Retina (tissue), 1 donor: ENCODE measurements at regions not wholly inside any gene's neighbourhood (a gene's known extent, or its start where the extent isn't known, plus 50 kb on each side); places are given as distances from the start of the nearest gene placed in this dataset.

Experiments
- DNase-seq: peaks from one replicate; pipeline ENCODE4 v3.0.0-alpha.2; 2016

GRCh38 chr1:201660931-201661822 lies 122.2 kb downstream of the NAV1 start:
- no peak for DNase-seq

DNA sequence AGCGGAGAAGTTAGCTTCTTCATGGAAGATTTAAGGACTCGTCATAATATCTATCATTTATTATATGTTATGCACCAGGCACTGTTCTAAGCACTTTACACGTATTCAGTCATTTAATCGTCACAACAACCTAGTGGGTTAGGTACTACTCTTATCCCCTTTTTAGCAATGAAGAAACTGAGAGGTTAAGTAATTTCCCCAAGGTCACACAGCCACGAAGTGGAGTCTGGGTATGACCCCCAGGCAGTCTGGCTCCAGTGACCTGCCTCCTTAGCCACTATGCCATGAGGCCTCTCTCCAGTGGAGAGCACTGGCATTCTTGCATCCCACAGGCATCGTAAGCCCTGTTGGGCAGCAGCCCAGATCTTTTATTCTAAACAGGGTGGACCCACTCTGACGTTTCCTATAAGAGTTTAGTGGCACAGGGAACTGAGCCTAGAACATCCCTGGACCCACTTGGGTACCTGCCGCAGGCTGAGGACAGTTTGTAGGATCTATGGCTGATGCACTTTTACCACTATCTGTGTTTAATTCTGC lies 123.0 kb downstream of the NAV1 start:
- no peak for DNase-seq

DNA sequence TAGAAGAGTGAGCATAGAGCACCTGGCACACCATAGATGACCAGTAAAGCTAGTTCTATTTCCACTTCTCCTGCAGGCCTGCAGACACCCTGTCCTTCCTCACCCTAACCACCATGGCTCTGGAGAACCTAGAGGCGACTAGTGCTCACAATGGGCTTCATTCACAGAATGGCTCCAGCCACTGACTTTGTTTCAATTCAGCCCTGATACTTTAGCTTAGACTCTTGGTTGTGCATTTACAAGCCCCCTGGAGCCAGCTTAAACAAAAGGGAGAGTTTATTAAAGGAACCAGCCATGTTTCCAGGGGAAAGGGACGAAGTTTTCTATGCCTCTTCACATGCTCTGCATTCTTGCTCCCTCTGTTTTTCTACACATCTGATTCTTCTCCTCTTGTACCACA lies 123.7 kb downstream of the NAV1 start:
- no peak for DNase-seq

DNA sequence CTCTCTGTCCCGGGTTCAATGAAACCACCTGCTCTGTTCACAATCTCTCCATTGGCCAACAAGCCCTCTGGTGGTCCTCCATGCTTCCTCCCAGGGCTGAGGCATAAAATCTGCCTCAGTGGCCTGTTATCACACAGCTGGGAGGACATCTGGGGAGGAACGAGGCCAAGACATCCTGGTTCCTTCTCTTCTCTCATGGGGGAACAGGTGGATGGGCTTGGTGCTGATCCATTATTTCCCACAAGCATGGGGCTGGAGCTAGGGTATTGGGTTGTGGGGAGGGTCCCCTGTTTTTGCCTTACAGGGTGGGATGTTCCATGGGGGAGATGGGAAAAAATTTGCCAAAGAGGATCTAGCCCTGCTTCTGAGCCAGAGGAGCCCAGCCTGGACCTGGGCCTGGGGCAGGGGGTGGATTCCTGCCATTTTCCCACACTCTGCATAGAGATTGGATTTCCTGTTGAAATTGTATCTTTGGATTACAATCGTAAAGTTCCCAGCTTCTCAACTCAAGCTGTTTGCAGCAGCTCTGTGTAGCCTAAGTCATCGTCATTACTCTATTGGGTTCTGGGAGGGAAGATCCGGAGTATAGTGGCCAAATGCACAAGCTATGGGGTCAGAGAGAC lies 124.7 kb downstream of the NAV1 start:
- no peak for DNase-seq

DNA sequence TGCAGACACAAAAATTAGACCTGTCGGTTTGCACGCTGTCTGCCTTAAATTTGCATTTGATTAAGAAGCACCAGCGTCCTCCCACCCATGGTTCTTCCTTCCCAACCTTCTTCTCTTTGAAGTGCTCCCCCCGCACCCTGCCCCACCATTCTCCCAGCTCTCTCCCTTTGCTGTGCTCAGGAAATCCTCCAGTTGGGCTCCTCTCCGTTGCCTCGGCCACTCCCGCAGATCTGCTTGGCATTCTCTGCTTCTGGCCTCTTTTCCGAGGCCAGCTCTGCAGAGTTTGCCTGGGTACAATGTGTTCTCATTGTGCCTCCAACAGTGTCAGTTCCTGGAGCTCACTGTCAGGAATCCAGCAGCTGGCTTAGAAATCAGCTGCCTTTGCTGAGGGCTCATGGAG lies 126.1 kb downstream of the NAV1 start:
- no peak for DNase-seq

- DNase-seq: no peak
These were observed 127.2 kb downstream of the NAV1 start for GRCh38 chr1:201666102-201666501.

DNA sequence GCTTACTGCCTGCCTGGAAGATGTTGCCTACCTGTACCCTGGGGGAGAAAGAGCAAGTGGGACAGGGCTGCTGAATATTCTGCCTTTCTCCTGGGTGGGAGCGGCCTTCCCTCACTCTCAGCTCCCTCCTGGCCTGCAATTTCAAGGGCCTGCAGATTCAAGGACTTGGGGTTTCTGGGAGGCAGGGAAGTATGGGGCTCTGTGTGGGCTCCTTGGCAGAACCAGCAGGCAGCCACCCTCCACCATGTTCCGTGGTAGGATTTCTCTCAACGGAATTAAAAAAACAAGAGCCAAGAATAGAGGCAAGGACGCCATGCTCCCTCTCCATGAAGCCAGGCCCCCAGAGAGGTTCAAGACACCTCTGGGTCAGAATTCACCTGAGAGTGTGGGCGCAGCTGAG lies 127.7 kb downstream of the NAV1 start:
- no peak for DNase-seq

- no peak for DNase-seq
These were observed 128.6 kb downstream of the NAV1 start for GRCh38 chr1:201667479-201667878.

GRCh38 chr1:201670517-201670916 lies 131.6 kb downstream of the NAV1 start:
- DNase-seq: no peak

- no peak for DNase-seq
These were observed 133.8 kb downstream of the NAV1 start for GRCh38 chr1:201672685-201673084.

GRCh38 chr1:201673093-201673492 lies 134.2 kb downstream of the NAV1 start:
- no peak for DNase-seq

DNA sequence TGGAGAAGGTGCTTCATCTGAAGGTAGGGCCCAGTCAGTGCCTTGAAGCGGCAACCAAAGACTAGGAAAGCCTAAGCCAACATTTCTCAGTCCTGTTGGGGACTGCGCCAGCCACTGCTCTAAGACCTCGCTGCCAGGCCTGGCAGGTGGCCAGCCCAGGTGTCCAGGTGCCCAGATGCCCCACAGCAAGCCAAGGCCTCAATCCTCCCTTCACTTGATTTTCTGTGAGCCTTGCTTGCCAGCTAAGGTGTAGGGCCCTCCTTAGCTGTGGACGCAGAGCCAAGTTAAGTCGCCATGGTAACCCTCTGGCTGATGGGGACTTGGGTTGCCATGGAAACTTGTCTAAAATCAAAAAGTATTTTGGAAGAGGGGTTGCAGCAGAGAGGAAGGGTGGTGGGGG lies 135.0 kb downstream of the NAV1 start:
- DNase-seq: no peak

- no peak for DNase-seq
These were observed 136.2 kb downstream of the NAV1 start for GRCh38 chr1:201675143-201675542.

DNA sequence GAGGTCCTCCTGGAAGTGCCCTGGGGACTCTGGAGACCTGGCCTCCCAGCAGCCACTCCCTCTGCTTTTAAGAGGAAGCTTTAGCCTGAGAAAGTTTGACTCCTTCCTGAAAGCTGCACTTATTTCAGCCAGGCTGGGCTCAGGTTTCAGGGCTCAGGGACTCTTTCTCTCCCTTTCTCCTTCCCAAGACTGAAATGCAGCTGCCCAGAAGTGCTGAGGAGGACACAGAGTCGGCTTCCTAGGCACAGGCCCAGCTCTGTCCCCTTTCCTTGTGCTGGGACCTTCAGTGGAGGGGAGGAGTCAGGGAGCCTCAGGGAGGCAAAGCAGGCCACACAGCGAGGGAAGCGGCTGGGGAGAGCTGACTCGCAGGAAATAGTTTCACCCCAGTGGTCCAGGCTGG lies 137.3 kb downstream of the NAV1 start:
- DNase-seq: no peak

GRCh38 chr1:201676641-201677040 lies 137.7 kb downstream of the NAV1 start:
- DNase-seq: no peak

GRCh38 chr1:201678264-201679101 lies 139.6 kb downstream of the NAV1 start:
- DNase-seq: no peak

DNA sequence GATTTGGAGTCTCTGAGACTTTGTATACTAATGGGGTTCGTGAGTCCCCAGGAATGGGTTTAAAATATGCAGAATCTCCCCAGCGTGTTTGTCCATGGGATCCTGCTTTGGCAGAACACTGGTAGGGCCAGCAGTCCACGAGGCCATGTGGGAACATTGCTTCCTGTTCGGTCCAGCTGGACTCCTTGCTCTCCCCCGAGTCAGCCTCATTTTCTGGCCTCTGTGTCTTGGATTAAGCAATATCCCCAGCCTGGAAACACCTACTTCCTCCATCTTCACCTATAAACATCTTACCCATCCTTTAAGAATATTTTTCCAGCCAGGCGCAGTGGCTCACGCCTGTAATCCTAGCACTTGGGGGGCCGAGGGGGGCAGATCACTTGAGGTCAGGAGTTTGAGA lies 142.4 kb downstream of the NAV1 start:
- no peak for DNase-seq

GRCh38 chr1:201682964-201683363 lies 144.0 kb downstream of the NAV1 start:
- no peak for DNase-seq

DNA sequence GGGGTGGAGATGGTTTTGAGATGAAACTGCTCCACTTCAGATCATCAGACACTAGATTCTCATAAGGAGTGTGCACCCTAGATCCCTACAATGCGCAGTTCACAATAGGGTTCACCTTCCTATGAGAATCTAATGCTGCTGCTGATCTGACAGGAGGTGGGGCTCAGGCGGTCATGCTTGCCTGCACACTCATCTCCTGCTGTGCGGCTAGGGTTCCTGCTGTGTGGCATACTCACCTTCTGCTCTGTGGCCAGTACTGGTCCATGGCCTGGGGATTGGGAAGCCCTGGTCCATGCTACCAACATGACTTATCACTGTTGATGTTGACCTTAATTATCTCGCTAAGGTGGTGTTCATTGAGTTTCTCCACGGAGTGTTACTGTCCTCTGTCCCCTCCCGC lies 144.5 kb downstream of the NAV1 start:
- DNase-seq: no peak

- DNase-seq: no peak
These were observed 143.5 kb upstream of the IPO9 start for GRCh38 chr1:201685485-201685884.

DNA sequence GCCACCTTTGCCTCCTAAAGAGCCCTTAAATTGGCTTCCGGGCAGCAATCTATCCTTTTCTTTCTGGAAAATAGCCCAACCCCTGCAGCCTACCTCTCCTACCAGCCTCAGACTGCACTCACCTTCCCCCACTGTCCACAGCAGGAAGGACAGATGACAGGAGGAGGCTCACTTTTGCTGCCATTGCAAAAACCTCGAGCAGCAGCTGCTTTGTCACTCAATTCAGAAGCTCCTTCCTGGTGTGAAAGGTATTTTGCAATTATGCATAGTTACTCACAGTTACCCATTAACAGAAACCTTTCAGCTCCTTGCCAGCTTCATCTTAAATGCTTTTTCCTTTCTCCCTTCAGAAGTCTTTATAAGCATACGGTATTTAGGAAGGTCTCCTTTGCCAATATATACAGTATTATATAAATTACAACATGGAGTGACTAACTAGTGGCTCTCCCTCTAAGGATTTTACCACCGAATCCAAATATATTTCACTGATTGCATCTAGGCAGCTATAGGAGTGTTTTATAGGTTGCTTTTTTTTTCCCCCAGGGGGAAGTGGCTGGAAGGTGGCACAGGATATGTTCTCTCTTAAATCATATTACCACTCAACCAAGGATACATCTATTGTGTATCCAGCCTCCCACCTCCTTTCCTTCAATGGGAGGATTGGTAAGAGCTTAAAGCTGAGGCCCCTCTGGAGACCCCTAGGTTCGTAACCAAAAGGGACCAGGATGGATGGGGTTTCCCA lies 142.1 kb upstream of the IPO9 start:
- no peak for DNase-seq

- DNase-seq: no peak
These were observed 140.4 kb upstream of the IPO9 start for GRCh38 chr1:201688514-201688913.

DNA sequence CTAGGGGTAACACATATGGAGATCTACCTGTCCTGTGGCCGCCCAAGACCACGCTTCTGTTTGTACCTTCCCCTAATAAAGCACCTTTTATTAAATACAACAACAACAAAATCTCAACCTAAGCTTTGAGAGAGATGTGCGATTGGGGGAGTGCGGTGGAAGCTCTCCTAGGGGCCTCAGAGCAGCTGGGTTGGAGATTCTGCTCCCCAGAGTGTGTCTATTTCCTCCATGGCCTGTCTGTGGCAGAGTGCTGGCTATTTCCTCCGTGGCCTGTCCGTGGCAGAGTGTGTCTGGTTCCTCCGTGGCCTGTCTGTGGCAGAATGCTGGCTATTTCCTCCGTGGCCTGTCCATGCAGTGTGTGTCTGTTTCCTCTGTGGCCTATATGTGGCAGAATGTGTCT lies 139.3 kb upstream of the IPO9 start:
- no peak for DNase-seq
